Nephron progenitor cell (in vitro differentiated cells): ENCODE measurements at regions not wholly inside any gene's neighbourhood (a gene's known extent, or its start where the extent isn't known, plus 50 kb on each side); places are given as distances from the start of the nearest gene placed in this dataset.

ENCODE experiments used
- DNase-seq: peaks from one replicate; pipeline ENCODE4 v3.0.0; 2021
- H3K27ac Mint-ChIP-seq: 2 replicates; pipeline ENCODE4 v1.8.0; 2021; ENCODE audit warnings: mild to moderate bottlenecking, moderate library complexity, mixed read lengths
- H3K27me3 Mint-ChIP-seq: 2 replicates; pipeline ENCODE4 v1.8.0; 2021; ENCODE audit warnings: mild to moderate bottlenecking, low read depth, mixed read lengths; ENCODE audit not compliant: poor library complexity
- H3K36me3 Mint-ChIP-seq: 2 replicates; pipeline ENCODE4 v1.8.0; 2021; ENCODE audit warnings: low read depth, mixed read lengths
- H3K4me1 Mint-ChIP-seq: 2 replicates; pipeline ENCODE4 v1.8.0; 2021; ENCODE audit warnings: mixed read lengths
- H3K4me3 Mint-ChIP-seq: 2 replicates; pipeline ENCODE4 v1.8.0; 2021; ENCODE audit warnings: mild to moderate bottlenecking, moderate library complexity, mixed read lengths
- H3K9me3 Mint-ChIP-seq: 2 replicates; pipeline ENCODE4 v1.8.0; 2021; ENCODE audit warnings: mild to moderate bottlenecking, moderate library complexity, mixed read lengths
- TF ChIP-seq, protein P1 (sequence below): fragments of 200-600 bp; sonication (generic); IDR thresholded peaks from 2 replicates; pipeline ENCODE4 v1.5.0; 2021; ENCODE audit warnings: antibody characterized with exemption

DNA sequence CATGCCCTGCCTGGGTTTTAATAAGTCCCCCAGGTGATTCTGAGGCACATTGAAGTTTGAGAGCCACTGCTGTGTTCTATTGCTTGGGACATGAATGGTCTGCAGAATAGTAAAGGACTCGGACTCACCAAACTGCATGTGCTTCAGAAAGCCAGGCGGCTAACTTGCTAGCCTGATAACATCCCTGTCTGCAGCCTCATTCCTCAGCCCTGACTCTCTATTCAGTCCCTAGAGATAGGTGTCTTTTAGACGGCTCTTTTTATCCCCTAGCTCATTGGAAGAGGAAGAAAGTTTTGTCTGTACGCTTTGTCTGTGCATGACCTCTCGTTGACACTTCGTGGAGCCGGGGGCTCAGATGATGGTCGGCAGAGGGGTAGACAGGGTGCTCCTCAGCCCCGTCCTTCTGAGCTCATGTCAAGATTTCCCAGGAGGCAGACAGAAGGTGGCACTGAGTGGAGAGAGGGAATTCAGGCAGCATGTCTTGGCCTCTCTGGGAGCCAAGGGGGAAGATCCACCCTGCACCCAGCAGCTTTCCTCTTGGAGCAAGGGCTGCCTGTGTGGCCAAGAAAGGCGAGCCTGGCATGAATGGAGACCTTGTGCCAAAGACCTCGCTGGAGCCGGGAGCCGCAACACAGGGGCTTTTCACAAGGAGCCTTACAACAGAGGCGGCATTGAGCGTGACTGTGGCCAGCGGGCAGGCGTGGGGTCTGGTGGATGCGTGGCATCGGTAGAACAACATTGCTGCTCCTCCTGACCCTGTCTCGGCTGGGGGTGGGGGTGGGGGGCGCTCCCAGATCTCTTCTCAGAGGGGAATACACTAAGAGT lies 51.1 kb upstream of the PODXL start:
- H3K27ac Mint-ChIP-seq = peak overlapping the region; percentile 74
- no peak for DNase-seq

DNA sequence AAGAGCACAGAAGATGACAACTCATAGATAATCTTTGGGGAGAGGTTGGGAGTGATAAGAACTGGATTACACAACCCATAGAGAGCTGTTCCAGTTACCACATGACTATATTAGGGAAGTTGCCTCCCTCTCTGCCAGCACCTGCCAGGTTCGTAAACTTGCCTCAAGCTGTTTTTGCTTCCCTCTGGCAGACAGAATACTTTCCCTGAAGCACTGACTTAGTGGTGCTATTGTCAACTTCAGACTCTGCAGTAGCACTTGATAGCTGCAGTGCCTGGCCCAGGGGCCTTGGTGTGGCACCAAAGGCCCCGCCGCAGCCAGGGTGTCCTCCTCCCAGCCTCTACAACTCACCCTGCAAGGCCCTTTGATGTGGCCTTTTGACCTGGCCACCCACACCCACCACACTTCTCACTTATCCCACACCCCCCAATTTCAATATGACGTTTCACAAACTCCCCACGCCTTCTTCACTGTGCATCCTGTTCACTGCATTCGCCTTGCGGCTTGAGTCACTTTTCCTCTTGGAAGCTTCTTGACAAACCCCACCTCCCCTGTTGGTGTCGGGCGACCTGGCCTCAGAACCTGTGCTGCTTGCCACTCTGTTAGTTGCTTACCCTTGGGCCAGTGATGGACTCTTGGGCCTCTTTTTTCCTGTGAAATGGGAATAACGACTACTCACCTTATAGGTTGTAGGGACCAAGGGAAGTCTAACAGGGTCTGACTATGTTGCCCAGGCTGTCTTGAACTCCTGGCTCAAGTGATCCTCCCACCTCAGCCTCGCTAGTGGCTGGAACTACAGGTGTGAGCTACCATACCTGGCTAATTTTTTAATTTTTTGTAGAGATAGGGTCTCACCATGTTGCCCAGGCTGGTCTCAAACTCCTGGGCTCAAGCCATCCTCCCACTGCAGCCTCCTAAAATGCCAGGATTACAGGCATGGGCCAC lies 50.2 kb upstream of the PODXL start:
- Mint-ChIP-seq H3K4me1 (peaks cover 55% of the 10 kb centered on the region), H3K27me3 (peaks cover 37% of the 10 kb centered on the region), H3K36me3 (no peaks in the 10 kb centered on the region), H3K4me3 (no peak overlapping the region), H3K9me3 (no peaks in the 10 kb centered on the region), H3K27ac (no peak overlapping the region)
- TF ChIP-seq, protein P1, sequence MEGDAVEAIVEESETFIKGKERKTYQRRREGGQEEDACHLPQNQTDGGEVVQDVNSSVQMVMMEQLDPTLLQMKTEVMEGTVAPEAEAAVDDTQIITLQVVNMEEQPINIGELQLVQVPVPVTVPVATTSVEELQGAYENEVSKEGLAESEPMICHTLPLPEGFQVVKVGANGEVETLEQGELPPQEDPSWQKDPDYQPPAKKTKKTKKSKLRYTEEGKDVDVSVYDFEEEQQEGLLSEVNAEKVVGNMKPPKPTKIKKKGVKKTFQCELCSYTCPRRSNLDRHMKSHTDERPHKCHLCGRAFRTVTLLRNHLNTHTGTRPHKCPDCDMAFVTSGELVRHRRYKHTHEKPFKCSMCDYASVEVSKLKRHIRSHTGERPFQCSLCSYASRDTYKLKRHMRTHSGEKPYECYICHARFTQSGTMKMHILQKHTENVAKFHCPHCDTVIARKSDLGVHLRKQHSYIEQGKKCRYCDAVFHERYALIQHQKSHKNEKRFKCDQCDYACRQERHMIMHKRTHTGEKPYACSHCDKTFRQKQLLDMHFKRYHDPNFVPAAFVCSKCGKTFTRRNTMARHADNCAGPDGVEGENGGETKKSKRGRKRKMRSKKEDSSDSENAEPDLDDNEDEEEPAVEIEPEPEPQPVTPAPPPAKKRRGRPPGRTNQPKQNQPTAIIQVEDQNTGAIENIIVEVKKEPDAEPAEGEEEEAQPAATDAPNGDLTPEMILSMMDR = no peak
- no peak for DNase-seq

More for the DNA sequence above, 51.1 kb upstream of the PODXL start:
- peak overlapping the region; percentile 19 for H3K4me3 Mint-ChIP-seq
- peaks cover 52% of the 10 kb centered on the region for H3K4me1 Mint-ChIP-seq
- peaks cover 37% of the 10 kb centered on the region for H3K27me3 Mint-ChIP-seq
- H3K9me3 Mint-ChIP-seq = no peaks in the 10 kb centered on the region
- TF ChIP-seq, protein P1 = no peak
- H3K36me3 Mint-ChIP-seq = no peaks in the 10 kb centered on the region
